Osteocyte (in vitro differentiated cells): ENCODE measurements at regions not wholly inside any gene's neighbourhood (a gene's known extent, or its start where the extent isn't known, plus 50 kb on each side); places are given as distances from the start of the nearest gene placed in this dataset.

Experiments
- DNase-seq: peaks from one replicate; pipeline ENCODE4 v3.0.0; 2021; ENCODE audit warnings: mixed read lengths; ENCODE audit not compliant: unreplicated experiment; ENCODE audit errors: extremely low spot score
- H3K27ac Mint-ChIP-seq: one replicate; pipeline ENCODE4 v1.8.0; 2021; ENCODE audit warnings: mild to moderate bottlenecking, mixed read lengths; ENCODE audit not compliant: unreplicated experiment
- H3K27me3 Mint-ChIP-seq: one replicate; pipeline ENCODE4 v1.8.0; 2021; ENCODE audit warnings: mixed read lengths; ENCODE audit not compliant: unreplicated experiment
- H3K36me3 Mint-ChIP-seq: one replicate; pipeline ENCODE4 v1.8.0; 2021; ENCODE audit warnings: mixed read lengths; ENCODE audit not compliant: unreplicated experiment
- H3K4me1 Mint-ChIP-seq: one replicate; pipeline ENCODE4 v1.8.0; 2021; ENCODE audit warnings: mixed read lengths; ENCODE audit not compliant: unreplicated experiment
- H3K4me3 Mint-ChIP-seq: one replicate; pipeline ENCODE4 v1.8.0; 2021; ENCODE audit warnings: mild to moderate bottlenecking, moderate library complexity, mixed read lengths; ENCODE audit not compliant: unreplicated experiment
- H3K9me3 Mint-ChIP-seq: one replicate; pipeline ENCODE4 v1.8.0; 2021; ENCODE audit warnings: mixed read lengths; ENCODE audit not compliant: unreplicated experiment
- CTCF ChIP-seq: fragments of 200-600 bp; sonication (generic); IDR thresholded peaks from 2 replicates; pipeline ENCODE4 v1.5.0; 2021; ENCODE audit warnings: antibody characterized with exemption, mild to moderate bottlenecking, moderate library complexity

DNA sequence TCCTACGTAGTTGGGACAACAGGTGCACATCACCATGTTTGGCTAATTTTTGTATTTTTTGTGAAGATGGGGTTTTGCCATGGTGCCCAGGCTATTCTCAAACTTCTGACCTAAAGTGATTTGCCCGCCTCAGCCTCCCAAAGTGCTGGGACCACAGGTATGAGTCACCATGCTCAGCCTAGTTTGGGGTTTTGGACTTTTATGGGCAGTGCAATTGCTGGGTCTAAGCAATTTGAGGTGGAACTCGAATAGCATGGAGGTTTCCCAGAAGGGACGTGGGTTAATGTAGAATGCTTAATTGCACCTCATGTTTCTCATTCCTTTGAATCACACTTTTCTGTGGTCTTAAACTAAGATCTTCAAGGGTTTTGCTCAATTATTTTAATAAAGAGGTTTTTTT lies 102.3 kb upstream of the EPHA4 start:
- no peak for TF ChIP-seq CTCF
- H3K9me3 Mint-ChIP-seq = peaks cover 5% of the 10 kb centered on the region
- no peaks in the 10 kb centered on the region for H3K36me3 Mint-ChIP-seq
- peaks cover 8% of the 10 kb centered on the region for H3K4me1 Mint-ChIP-seq
- H3K4me3 Mint-ChIP-seq = no peak overlapping the region
- H3K27ac Mint-ChIP-seq = no peak overlapping the region
- H3K27me3 Mint-ChIP-seq = no peaks in the 10 kb centered on the region
- DNase-seq = no peak

DNA sequence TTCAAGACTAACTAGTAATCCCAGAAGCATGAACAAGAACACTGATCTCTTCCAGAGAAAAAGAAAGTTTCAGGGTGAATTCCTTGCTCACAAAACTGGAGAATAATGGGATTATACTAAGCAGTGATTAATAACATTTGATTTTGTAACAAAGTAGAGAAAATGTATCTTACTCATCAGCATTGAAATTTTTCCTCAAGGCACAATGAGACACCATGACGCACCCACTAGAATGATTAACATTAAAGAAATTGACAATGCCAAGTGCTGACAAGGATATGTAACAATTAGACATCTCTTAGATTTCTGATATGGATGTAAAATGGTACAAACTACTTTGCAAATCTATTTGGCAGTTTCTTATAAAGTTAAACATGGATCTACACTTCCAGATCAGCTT lies 101.1 kb upstream of the EPHA4 start:
- DNase-seq = no peak
- H3K27ac Mint-ChIP-seq = no peak overlapping the region
- H3K36me3 Mint-ChIP-seq = no peaks in the 10 kb centered on the region

GRCh38 chr2:221671515-221671914 lies 99.4 kb upstream of the EPHA4 start:
- no peak overlapping the region for H3K27ac Mint-ChIP-seq
- peaks cover 5% of the 10 kb centered on the region for H3K9me3 Mint-ChIP-seq
- no peak for DNase-seq
- H3K4me3 Mint-ChIP-seq = no peak overlapping the region
- peaks cover 8% of the 10 kb centered on the region for H3K4me1 Mint-ChIP-seq
- H3K36me3 Mint-ChIP-seq = no peaks in the 10 kb centered on the region
- no peaks in the 10 kb centered on the region for H3K27me3 Mint-ChIP-seq
- no peak for TF ChIP-seq CTCF

More for the DNA sequence above, 101.1 kb upstream of the EPHA4 start:
- H3K9me3 Mint-ChIP-seq = peaks cover 5% of the 10 kb centered on the region
- no peak for TF ChIP-seq CTCF
- H3K4me1 Mint-ChIP-seq = peaks cover 8% of the 10 kb centered on the region
- no peaks in the 10 kb centered on the region for H3K27me3 Mint-ChIP-seq
- H3K4me3 Mint-ChIP-seq = no peak overlapping the region

DNA sequence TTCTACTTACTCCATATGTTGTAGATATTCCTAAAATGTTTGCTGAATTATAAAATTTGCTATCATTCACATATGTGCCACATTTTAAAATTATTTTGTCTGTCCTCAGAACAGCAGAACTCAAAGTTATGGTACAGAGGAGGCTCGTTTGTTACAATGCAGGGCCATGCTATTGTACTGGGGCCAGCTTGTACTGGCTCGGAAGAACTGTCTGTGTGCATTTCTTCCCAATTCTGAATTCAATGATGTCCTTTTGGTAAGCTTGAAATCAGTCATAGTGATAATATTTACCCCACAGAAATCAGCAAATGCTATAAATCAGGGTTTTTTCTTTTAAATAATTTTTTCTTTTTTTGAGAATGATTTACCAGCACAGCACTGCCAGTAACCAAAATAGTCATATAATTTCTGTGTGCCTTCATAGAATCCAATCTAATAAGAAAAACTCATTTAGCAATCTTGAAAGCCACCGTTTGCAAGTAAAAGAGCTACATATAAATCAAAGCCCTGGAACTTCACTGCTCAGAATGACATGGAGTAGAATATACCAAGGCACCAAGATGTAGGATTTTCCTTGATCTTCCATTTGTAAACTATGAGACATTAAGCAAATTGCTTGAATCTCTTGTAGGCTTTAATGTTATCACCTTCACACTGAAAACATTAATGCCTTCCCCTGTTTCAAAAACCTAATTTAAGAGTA lies 90.7 kb upstream of the EPHA4 start:
- H3K36me3 Mint-ChIP-seq = no peaks in the 10 kb centered on the region
- no peak overlapping the region for H3K4me3 Mint-ChIP-seq
- no peak overlapping the region for H3K27ac Mint-ChIP-seq
- H3K27me3 Mint-ChIP-seq = peaks cover 4% of the 10 kb centered on the region
- DNase-seq = no peak
- no peaks in the 10 kb centered on the region for H3K4me1 Mint-ChIP-seq
- no peak for TF ChIP-seq CTCF
- no peaks in the 10 kb centered on the region for H3K9me3 Mint-ChIP-seq

- Mint-ChIP-seq H3K4me3 (no peak overlapping the region), H3K36me3 (no peaks in the 10 kb centered on the region), H3K9me3 (no peaks in the 10 kb centered on the region), H3K4me1 (no peaks in the 10 kb centered on the region), H3K27me3 (peaks cover 4% of the 10 kb centered on the region), H3K27ac (no peak overlapping the region)
- TF ChIP-seq CTCF = no peak
- no peak for DNase-seq
These were observed 85.7 kb upstream of the EPHA4 start for GRCh38 chr2:221657806-221658205.
